ES-I3 (cell line): ENCODE measurements at regions not wholly inside any gene's neighbourhood (a gene's known extent, or its start where the extent isn't known, plus 50 kb on each side); places are given as distances from the start of the nearest gene placed in this dataset.
"Not testable (repeated sequence)": the region's sequence is repeated elsewhere in the genome, so short reads cannot be mapped to it uniquely, and the experiment has no call there.

Experiments used
- H3K36me3 ChIP-seq: 2 replicates; pipeline ENCODE4 v1.6.1; 2013; ENCODE audit warnings: mild to moderate bottlenecking, low read length, control low read depth, moderate library complexity; ENCODE audit not compliant: insufficient read depth
- H3K4me1 ChIP-seq: 2 replicates; pipeline ENCODE4 v1.6.1; 2013; ENCODE audit warnings: mild to moderate bottlenecking, control low read depth, low read length; ENCODE audit not compliant: insufficient read depth
- H3K9ac ChIP-seq: 2 replicates; pipeline ENCODE4 v1.6.1; 2013; ENCODE audit warnings: low read depth, mild to moderate bottlenecking, low read length, moderate library complexity
- H3K9me3 ChIP-seq: 2 replicates; pipeline ENCODE4 v1.6.1; 2013; ENCODE audit warnings: mild to moderate bottlenecking, low read length, moderate library complexity; ENCODE audit not compliant: control insufficient read depth, insufficient read depth

DNA sequence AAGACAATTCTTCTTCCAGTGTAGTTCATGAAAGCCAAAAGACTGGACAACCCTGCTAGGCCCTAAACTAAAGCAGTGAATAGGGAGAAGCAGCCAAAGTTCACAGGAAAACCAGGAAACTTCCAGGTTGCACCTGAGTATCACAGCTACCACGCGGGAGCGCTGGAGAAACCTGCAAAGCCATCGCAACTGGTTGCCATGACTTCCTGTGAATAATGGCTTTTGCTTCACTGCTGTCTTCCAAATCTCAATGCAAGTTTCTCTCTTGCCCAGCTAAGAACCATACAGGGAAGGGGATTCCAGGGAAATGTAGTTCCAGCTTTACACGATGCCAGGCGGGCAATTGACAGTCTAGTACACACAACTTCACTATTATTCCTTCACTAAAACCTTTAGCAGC is 114.1 kb downstream of the GXYLT1 start:
- no peaks in the 10 kb centered on the region for H3K4me1 ChIP-seq
- H3K9me3 ChIP-seq, result no peaks in the 10 kb centered on the region
- no peak overlapping the region for H3K9ac ChIP-seq
- H3K36me3 ChIP-seq, result no peaks in the 10 kb centered on the region

DNA sequence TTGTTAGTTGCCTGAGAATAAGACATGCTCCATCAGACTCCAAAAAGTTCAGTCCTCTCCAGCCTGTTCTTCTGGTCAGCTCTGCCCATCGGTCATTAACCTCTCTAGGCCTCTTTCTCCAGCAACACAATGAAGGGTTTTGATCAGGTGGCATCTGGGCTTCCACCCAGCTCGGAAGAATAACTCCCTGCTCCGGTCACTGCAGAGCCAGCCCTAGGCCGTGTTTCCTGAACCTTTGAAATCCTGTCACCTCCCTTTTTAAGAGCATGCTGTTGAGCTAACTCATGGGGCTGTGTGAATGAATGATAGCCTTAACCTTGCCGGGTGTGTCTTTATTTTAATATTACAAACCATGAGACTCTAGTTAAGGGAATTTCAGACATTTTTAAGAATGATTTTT is 117.1 kb downstream of the GXYLT1 start:
- Histone ChIP-seq H3K9ac (no peak overlapping the region), H3K36me3 (no peaks in the 10 kb centered on the region), H3K9me3 (no peaks in the 10 kb centered on the region), H3K4me1 (no peaks in the 10 kb centered on the region)

DNA sequence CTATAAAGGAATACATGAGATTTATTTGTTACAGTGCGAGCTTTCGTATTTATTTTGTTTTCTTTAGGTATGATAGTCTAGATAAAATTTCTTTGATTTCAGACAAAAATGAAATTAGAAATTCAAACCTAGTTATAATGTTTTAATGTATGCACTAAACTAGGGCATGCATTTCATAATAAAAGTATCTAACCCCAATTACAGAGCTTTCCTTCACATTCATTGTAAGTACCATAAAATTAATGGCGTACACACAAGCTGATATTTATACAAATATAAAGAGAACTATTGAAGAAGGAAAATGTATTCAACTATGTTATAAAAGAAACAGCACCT is 120.2 kb downstream of the GXYLT1 start:
- no peaks in the 10 kb centered on the region for H3K36me3 ChIP-seq
- no peak overlapping the region for H3K9ac ChIP-seq
- H3K4me1 ChIP-seq, result no peaks in the 10 kb centered on the region
- no peaks in the 10 kb centered on the region for H3K9me3 ChIP-seq

- peak overlapping the region; percentile 29; the same call in 1 of the 2 replicates for H3K9ac ChIP-seq
- H3K9me3 ChIP-seq, result no peaks in the 10 kb centered on the region
- H3K36me3 ChIP-seq, result no peaks in the 10 kb centered on the region
Measured at GRCh38 chr12:42023733-42024494, 120.8 kb downstream of the GXYLT1 start.

GRCh38 chr12:42021937-42022336 is 122.7 kb downstream of the GXYLT1 start:
- not testable (repeated sequence) for H3K36me3 ChIP-seq, H3K4me1 ChIP-seq, H3K9me3 ChIP-seq, H3K9ac ChIP-seq

More at GRCh38 chr12:42023733-42024494, 120.8 kb downstream of the GXYLT1 start:
- H3K4me1 ChIP-seq, result no peaks in the 10 kb centered on the region

DNA sequence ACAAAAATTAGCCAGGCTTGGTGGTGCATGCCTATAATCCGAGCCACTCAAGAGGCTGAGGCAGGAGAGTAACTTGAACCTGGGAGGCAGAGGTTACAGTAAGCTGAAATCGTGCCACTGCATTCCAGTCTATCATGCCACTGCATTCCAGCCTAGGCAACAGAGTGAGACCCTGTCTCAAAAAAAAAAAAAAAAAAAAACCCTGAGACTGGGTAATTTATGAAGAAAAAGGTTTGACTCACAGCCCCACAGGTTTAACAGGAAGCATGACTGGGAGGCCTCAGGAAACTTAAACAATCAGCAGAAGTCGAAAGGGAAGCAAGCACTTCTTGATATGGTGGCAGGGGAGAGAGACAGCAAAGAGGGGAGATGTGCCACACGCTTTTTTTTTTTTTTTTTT is 123.2 kb downstream of the GXYLT1 start:
- Histone ChIP-seq H3K9ac (no peak overlapping the region), H3K4me1 (no peaks in the 10 kb centered on the region)

DNA sequence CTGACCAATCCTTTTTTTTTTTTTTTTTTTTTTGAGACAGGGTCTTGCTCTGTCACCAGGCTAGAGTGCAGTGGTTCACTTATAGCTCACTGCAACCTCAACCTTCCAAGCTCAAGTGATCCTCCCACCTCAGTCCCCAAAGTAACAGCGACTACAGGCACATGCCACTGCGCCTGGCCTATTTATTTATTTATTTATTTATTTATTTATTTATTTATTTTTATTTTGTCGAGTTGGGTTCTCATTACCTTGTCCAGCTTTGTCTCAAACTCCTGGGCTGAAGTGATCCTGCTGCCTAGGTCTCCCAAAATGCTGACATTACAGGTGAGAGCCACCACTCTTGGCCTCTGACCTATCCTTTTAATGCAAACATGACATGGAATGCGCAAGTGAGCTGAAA is 124.4 kb downstream of the GXYLT1 start:
- H3K9ac ChIP-seq, result no peak overlapping the region
- H3K36me3 ChIP-seq, result no peaks in the 10 kb centered on the region
- no peaks in the 10 kb centered on the region for H3K4me1 ChIP-seq
- no peaks in the 10 kb centered on the region for H3K9me3 ChIP-seq

More for the DNA sequence above, 123.2 kb downstream of the GXYLT1 start:
- Histone ChIP-seq H3K36me3 (no peaks in the 10 kb centered on the region), H3K9me3 (no peaks in the 10 kb centered on the region)

DNA sequence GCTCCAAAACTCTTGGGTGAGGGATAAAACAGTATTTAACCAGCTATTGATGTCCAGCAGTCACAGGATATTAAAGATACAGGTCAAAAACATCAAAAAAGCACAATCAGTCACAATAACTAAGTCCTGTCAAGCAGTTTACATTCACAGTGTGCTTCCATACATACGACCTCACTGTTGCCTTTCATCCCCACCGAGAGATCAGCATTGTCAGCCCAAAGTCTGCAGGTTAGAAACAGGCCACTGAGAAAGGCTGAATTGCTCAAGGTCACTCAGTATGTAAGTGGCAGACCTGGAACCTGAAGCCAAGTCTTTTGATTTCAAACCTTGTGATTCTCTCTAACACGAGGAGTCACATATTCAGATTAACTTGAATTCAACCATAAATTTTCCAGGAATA is 124.9 kb downstream of the GXYLT1 start:
- H3K9me3 ChIP-seq, result no peaks in the 10 kb centered on the region
- H3K9ac ChIP-seq, result no peak overlapping the region
- H3K36me3 ChIP-seq, result no peaks in the 10 kb centered on the region
- no peaks in the 10 kb centered on the region for H3K4me1 ChIP-seq

DNA sequence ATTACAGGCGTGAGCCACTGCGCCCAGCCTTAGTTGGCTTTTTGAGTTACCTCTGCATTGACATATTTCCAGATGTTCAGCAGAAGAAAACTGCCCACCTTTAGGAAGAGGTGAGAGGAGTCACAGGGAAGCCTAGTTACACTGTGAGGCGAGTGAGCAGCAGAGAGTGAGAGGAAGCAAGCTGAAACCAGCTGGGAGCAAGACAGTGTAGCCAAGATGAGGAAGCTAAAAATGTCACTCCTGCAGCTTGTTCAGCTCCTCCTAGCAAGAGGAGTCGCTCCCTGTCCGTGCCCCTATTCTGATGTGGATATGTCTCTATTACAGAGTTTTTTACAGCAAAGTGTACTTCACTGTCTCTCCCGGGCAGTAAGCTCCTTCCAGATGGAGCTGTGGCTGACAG is 127.6 kb downstream of the GXYLT1 start:
- H3K9me3 ChIP-seq, result no peaks in the 10 kb centered on the region
- no peak overlapping the region for H3K9ac ChIP-seq
- no peaks in the 10 kb centered on the region for H3K4me1 ChIP-seq
- no peaks in the 10 kb centered on the region for H3K36me3 ChIP-seq

DNA sequence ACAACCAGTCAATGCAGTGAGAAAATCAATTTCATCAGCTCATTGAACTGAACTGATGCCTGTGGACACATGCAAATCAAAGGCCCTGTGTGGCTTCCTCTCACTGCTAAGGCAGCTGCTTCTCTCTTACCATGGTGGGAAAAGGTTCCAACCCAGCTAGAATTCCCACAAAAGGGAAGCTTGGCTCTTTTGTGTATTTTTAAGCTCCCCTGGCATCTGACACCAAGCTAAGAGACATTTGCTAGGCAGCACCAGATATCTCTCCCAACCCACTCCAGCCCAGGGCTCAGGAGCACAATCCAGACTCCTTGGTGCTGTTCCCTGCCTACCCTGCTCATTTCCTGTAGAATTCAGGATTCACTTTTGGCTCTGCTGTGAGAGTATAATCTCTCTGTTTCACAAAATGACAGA is 129.6 kb downstream of the GXYLT1 start:
- H3K9ac ChIP-seq, result no peak overlapping the region
- H3K36me3 ChIP-seq, result no peaks in the 10 kb centered on the region
- H3K4me1 ChIP-seq, result no peaks in the 10 kb centered on the region
- no peaks in the 10 kb centered on the region for H3K9me3 ChIP-seq

DNA sequence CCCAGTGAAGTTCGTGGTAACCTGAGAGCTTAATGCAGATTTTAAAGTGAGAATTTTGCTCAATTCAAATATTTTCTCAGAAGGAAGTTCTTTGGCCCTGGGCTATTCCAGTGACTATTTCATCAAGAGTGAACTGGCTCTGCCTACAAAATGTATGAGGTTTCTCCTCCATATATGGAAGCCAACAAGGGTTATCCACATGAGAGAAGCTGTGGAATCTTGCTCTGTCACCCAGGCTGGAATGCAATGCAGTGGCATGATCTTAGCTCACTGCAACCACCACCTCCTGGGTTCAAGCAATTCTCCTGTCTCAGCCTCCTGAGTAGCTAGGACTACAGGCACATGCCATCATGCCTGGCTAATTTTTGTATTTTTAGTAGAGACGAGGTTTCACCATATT is 132.2 kb downstream of the GXYLT1 start:
- not testable (repeated sequence) for H3K9ac ChIP-seq, H3K4me1 ChIP-seq, H3K9me3 ChIP-seq, H3K36me3 ChIP-seq

- Histone ChIP-seq H3K4me1 (no peaks in the 10 kb centered on the region), H3K36me3 (no peaks in the 10 kb centered on the region), H3K9me3 (no peaks in the 10 kb centered on the region), H3K9ac (no peak overlapping the region)
Measured at GRCh38 chr12:42010715-42011114, 134.0 kb downstream of the GXYLT1 start.

DNA sequence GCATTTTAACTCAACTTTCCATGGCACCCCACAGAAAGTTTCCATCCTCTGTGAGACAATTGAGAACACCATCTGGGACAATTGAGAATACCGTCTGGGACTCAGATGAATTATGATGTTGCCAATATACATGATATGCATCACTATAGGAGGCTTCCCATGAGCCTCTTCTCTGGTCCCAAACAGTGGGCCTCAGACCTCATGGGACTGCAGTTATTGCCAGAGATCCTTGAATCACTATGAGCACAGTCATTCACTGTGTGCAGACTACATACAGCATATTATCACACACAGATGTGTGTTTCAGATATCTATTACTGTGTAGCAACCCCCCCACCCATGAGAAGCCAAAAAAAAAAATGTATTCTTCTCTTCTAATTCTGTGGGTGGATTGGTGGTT is 134.4 kb downstream of the GXYLT1 start:
- Histone ChIP-seq H3K4me1 (no peaks in the 10 kb centered on the region), H3K9me3 (no peaks in the 10 kb centered on the region), H3K36me3 (no peaks in the 10 kb centered on the region), H3K9ac (no peak overlapping the region)

DNA sequence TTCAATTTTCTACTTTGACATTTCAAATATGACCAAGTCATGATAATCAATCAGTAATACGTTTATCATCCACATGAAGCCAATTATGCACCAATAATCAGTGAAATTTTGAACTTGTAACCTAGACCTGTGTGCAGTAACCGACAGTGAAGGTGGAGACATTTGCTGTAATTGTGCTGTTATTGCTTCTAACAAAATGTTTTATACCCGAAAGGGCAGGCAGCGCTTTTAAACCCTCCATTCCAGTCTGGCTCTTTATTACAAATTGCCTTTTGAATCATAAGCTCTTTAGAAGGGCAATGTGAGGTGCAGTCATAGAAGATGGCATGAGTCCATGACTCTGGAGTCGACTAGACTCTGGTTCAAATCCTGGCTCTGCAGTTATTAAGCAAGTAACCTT is 135.7 kb downstream of the GXYLT1 start:
- no peak overlapping the region for H3K9ac ChIP-seq
- H3K36me3 ChIP-seq, result no peaks in the 10 kb centered on the region
- H3K9me3 ChIP-seq, result no peaks in the 10 kb centered on the region
- H3K4me1 ChIP-seq, result no peaks in the 10 kb centered on the region

DNA sequence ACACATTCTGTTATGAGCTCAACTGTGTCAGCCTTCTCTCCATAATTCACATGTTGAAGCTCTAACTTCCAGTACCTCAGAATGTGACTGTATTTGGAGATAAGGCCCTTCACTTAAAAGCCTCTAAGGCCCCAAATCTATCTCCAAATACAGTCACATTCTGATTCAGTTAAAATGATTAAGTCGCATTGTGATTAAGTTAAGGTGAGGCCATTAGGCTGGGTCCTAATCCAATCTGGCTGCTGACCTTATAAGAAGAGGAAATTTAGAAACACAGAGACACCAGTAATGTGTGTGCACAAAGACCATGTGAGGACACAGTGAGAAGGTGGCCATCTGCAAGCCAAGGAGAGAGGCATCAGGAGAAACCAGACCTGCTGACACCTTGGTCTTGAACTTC is 141.6 kb downstream of the GXYLT1 start:
- Histone ChIP-seq H3K9ac (no peak overlapping the region), H3K4me1 (no peaks in the 10 kb centered on the region), H3K9me3 (no peaks in the 10 kb centered on the region), H3K36me3 (no peaks in the 10 kb centered on the region)

DNA sequence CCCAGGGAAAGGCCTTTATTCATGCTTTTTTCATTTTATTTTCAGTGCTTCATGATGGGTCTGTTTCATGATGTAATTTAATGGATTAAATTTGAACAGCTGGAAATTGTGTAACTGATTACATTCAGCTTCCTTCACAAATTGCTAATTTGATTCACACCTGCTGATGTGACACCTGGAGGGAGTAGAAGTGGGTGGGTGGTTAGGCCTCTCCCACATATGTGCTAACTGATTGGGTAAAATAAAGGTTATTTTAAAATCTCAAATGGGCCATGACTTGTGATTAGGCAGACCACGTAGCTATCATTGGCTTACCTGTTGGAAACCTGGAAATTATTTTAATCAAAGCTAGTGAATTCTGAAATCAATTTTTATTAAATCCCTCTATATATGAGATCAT is 142.1 kb downstream of the GXYLT1 start:
- H3K9ac ChIP-seq, result no peak overlapping the region
- no peaks in the 10 kb centered on the region for H3K36me3 ChIP-seq
- H3K9me3 ChIP-seq, result no peaks in the 10 kb centered on the region
- no peaks in the 10 kb centered on the region for H3K4me1 ChIP-seq
